AG04449 (cell line): ENCODE measurements at regions not wholly inside any gene's neighbourhood (a gene's known extent, or its start where the extent isn't known, plus 50 kb on each side); places are given as distances from the start of the nearest gene placed in this dataset.

Experiments
- CTCF ChIA-PET: fragments of 350-600 bp; formaldehyde crosslinking; extraction: SDS; loops from one replicate; lab custom pipeline; 2021; ENCODE audit warnings: antibody characterized with exemption; lab: Yijun Ruan, JAX
- POLR2A ChIA-PET: fragments of 400-600, 350-600 bp; formaldehyde crosslinking; extraction: SDS; loops from one replicate; lab custom pipeline; 2020; ENCODE audit warnings: antibody characterized with exemption, inconsistent platforms; lab: Yijun Ruan, JAX
- DNase-seq: peaks from one replicate; pipeline ENCODE4 v3.0.0-alpha.2; 2010; ENCODE audit warnings: low read depth, low spot score
- H3K4me3 ChIP-seq: 2 replicates; pipeline ENCODE4 v1.5.1; 2011; ENCODE audit warnings: low read depth, mild to moderate bottlenecking, control low read depth, low read length
- TF ChIP-seq, protein P1 (sequence below): IDR thresholded peaks from one replicate; pipeline ENCODE4 v1.5.1; 2011; ENCODE audit warnings: mild to moderate bottlenecking, moderate library complexity, low read length, control low read depth, inconsistent platforms; ENCODE audit not compliant: insufficient read depth; ENCODE audit errors: missing control alignments

- TF ChIP-seq, protein P1, sequence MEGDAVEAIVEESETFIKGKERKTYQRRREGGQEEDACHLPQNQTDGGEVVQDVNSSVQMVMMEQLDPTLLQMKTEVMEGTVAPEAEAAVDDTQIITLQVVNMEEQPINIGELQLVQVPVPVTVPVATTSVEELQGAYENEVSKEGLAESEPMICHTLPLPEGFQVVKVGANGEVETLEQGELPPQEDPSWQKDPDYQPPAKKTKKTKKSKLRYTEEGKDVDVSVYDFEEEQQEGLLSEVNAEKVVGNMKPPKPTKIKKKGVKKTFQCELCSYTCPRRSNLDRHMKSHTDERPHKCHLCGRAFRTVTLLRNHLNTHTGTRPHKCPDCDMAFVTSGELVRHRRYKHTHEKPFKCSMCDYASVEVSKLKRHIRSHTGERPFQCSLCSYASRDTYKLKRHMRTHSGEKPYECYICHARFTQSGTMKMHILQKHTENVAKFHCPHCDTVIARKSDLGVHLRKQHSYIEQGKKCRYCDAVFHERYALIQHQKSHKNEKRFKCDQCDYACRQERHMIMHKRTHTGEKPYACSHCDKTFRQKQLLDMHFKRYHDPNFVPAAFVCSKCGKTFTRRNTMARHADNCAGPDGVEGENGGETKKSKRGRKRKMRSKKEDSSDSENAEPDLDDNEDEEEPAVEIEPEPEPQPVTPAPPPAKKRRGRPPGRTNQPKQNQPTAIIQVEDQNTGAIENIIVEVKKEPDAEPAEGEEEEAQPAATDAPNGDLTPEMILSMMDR = no peak
- POLR2A ChIA-PET = no interaction called here
- no peak overlapping the region for H3K4me3 ChIP-seq
- no peak for DNase-seq
- CTCF ChIA-PET = interaction anchor here (0.9 kb wide), 1 partner anchor 13 kb away, joined by 4 read pairs; no protein-coding TSS in a partner anchor
Measured at GRCh38 chr11:23976426-23976825, 520.4 kb upstream of the LUZP2 start.

GRCh38 chr11:23976841-23977271, 520.0 kb upstream of the LUZP2 start:
- DNase-seq = peak; percentile 38
- no peak overlapping the region for H3K4me3 ChIP-seq
- TF ChIP-seq, protein P1 = no peak
- POLR2A ChIA-PET = no interaction called here
- CTCF ChIA-PET = interaction anchor here (0.9 kb wide), 1 partner anchor 13 kb away, joined by 4 read pairs; no protein-coding TSS in a partner anchor

- DNase-seq = peak; percentile 59
- TF ChIP-seq, protein P1 = no peak
- ChIA-PET CTCF (no interaction called here), POLR2A (interaction anchor here (0.6 kb wide), 1 partner anchor 102 kb away, joined by 3 read pairs; no protein-coding TSS in a partner anchor)
- H3K4me3 ChIP-seq = no peak overlapping the region
Measured at GRCh38 chr11:23988381-23989006, 508.4 kb upstream of the LUZP2 start.

- ChIA-PET CTCF (interaction anchor here (1.0 to 1.3 kb wide), 2 partner anchors 9 to 14 kb away, joined by 4 read pairs; no protein-coding TSS in a partner anchor), POLR2A (interaction anchor here (0.6 to 1.0 kb wide), 4 partner anchors 17 to 327 kb away, joined by 3 to 6 read pairs (median 4); no protein-coding TSS in a partner anchor)
- DNase-seq = no peak
- no peak overlapping the region for H3K4me3 ChIP-seq
- TF ChIP-seq, protein P1 = no peak
Measured at GRCh38 chr11:23990346-23991164, 506.3 kb upstream of the LUZP2 start.

DNA sequence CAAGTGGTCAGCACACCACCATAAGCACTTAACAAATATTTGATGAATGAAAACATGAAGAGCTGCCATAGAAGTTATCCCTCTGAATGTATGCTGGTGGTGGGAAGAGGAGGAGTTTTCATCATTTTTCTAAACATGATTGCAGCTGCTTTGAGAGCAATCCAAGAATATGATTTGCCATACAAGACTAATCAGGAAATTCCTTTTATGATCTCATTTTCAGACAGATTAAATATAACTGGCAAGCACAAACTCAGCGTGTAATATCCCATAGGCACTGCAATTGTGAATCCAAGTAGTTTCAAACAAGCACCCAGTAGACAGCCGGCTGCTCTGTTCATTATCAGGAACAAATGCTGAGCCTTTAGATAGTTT, 505.7 kb upstream of the LUZP2 start:
- ChIA-PET CTCF (no interaction called here), POLR2A (interaction anchor here (0.6 to 1.0 kb wide), 4 partner anchors 18 to 327 kb away, joined by 3 to 6 read pairs (median 4); no protein-coding TSS in a partner anchor)
- H3K4me3 ChIP-seq = no peak overlapping the region
- peak; percentile 90 for DNase-seq
- TF ChIP-seq, protein P1 = no peak

DNA sequence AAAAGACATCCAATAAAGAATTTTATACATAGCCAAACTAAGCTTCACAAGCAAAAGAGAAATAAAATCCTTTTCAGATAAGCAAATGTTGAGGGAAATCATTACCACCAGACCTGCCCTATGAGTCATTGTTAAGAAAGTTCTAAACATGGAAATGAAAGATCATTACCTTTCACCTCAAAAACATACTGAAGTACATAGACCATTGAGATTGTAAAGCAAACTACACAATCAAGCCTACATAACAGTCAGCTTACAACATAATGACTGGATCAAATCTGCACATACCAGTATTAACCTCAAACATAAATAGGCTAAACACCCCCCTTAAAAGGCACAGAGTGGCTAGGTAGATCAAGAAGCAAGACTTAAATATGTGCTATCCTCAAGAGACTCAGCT, 501.0 kb upstream of the LUZP2 start:
- peak; percentile 40 for DNase-seq
- ChIA-PET CTCF (no interaction called here), POLR2A (no interaction called here)
- TF ChIP-seq, protein P1 = no peak
- H3K4me3 ChIP-seq = no peak overlapping the region
